Fibroblast of the aortic adventitia (primary cell): ENCODE measurements at regions not wholly inside any gene's neighbourhood (a gene's known extent, or its start where the extent isn't known, plus 50 kb on each side); places are given as distances from the start of the nearest gene placed in this dataset.

ENCODE experiments used
- DNase-seq: peaks from one replicate; pipeline ENCODE4 v3.0.0-alpha.2; 2010; ENCODE audit warnings: low read depth
- H3K4me3 ChIP-seq: 2 replicates; pipeline ENCODE4 v1.5.1; 2011; ENCODE audit warnings: low read depth, mild to moderate bottlenecking, control low read depth, low read length, moderate library complexity
- CTCF ChIP-seq: IDR thresholded peaks from 2 replicates; pipeline ENCODE4 v1.5.1; 2011; ENCODE audit warnings: mild to moderate bottlenecking, low read length, control low read depth, inconsistent platforms; ENCODE audit not compliant: insufficient read depth

DNA sequence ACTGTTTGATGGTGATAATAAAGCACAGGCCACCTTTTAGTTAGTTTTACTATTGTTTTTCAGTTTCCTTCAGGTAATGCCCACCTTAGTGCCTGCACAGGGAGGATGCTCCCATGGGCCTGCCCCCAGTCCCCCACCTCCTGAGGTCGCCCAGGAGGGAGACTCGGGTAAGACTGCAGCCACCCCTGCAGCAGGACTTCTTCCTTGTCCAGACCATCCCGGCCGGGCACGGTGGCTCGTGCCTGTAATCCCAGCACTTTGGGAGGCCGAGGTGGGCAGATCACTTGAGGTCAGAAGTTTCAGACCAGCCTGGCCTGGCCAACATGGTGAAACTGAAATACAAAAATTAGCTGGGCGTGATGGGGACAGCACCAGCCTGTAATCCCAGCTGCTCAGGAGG lies 68.1 kb upstream of the TANC1 start:
- no peak overlapping the region for H3K4me3 ChIP-seq
- TF ChIP-seq CTCF, result no peak
- DNase-seq, result no peak

- no peak for TF ChIP-seq CTCF
- H3K4me3 ChIP-seq, result no peak overlapping the region
- DNase-seq, result no peak
Observed at GRCh38 chr2:158902005-158902398, 66.4 kb upstream of the TANC1 start.

GRCh38 chr2:158903711-158904405 lies 64.6 kb upstream of the TANC1 start:
- no peak for DNase-seq
- no peak overlapping the region for H3K4me3 ChIP-seq
- TF ChIP-seq CTCF, result no peak

DNA sequence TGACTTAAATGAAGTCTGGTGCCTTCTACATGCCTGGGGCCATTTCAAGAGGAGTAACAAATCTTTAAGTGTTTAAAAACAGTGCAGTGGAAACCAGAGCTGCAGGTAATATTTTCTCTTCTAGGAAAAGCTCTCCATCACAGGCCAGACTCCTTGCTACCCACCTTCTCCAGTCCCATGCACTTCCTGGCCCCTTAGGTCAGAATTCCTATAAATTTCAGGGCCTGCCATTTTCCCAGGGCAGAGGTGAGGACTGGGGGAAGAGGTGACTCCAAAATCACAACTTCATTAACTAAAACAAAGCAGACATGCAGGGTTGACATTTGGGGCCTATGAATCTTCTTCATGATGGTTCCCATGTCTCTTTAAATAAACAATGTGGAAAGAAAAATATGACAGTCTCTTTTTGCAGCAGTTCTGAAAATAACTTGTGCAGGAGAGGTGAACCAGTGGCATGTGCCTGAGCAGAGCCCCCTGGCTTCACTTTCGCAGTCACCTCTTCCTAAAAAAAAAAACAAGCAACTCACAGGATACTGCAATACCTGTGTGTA lies 63.7 kb upstream of the TANC1 start:
- no peak for DNase-seq
- no peak for TF ChIP-seq CTCF

DNA sequence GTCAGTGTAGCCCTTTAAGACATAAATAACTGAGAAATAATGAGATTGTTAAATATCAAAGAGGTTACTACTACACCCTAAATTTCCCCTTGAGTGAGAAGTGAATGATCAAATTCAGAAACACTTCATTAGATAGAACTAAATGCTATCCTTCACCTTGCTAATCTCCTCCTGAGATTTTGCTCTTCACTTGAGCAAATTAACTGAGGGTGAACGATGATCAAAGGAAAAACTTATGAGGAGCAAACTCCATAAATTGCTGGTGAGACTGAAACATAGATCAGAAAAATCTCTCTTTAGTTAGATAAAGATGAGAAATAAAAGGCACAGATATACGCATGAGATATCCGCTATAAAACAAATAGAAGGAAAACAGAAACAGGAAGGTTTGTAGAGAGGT lies 63.1 kb upstream of the TANC1 start:
- no peak for TF ChIP-seq CTCF
- no peak overlapping the region for H3K4me3 ChIP-seq
- DNase-seq, result no peak

More for the DNA sequence above, 63.7 kb upstream of the TANC1 start:
- H3K4me3 ChIP-seq, result no peak overlapping the region

- no peak for TF ChIP-seq CTCF
- no peak overlapping the region for H3K4me3 ChIP-seq
- no peak for DNase-seq
Observed at GRCh38 chr2:158905784-158906183, 62.7 kb upstream of the TANC1 start.
